Peyer's patch (tissue), 4 donors: ENCODE measurements at regions not wholly inside any gene's neighbourhood (a gene's known extent, or its start where the extent isn't known, plus 50 kb on each side); places are given as distances from the start of the nearest gene placed in this dataset.

Experiments
- CTCF ChIP-seq, 6 experiments: fragments of 450-650 bp in 4 of 6; fragments of 200-600 bp in 2 of 6; sonication (generic) in 1 of 6; IDR thresholded peaks; one replicate each; pipeline ENCODE4 v1.5.1; 2017 to 2019; ENCODE audit warnings: antibody characterized with exemption in 6 of 6, mild to moderate bottlenecking in 3 of 6, moderate library complexity in 1 of 6
- POLR2A ChIP-seq, 2 donors: fragments of 450-650 bp; IDR thresholded peaks; one replicate each; pipeline ENCODE4 v1.5.1; 2017; ENCODE audit warnings: antibody characterized with exemption in 2 of 2, mild to moderate bottlenecking in 2 of 2, moderate library complexity in 2 of 2

DNA sequence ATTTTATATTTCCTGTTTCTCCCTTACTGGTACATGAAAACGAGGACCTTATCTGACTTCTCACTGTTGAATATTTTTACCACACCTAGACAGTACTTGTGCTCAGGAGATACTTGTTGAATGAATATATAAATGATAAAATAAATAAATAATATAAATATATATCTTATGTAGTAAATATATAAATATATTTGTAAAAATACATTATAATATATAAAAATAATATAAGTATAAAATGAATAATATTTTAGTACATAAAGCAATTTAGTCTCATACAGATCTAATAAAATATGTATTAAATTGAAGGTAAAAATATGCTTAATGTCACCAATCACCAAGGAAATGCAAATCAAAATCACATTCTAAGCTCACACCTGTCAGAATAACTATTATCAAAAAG, 360.6 kb downstream of the EFNA5 start:
- TF ChIP-seq CTCF (IDR thresholded peaks at IDR 0.05) = no peak
- TF ChIP-seq POLR2A (IDR thresholded peaks at IDR 0.05) = no peak
